HG03135 (cell line): ENCODE measurements at regions not wholly inside any gene's neighbourhood (a gene's known extent, or its start where the extent isn't known, plus 50 kb on each side); places are given as distances from the start of the nearest gene placed in this dataset.
"Not testable (repeated sequence)": the region's sequence is repeated elsewhere in the genome, so short reads cannot be mapped to it uniquely, and the experiment has no call there.

Source experiments
- ATAC-seq: cut with Tn5 transposase; IDR thresholded peaks from one replicate; pipeline ENCODE4 v1.9.1; 2021; ENCODE audit warnings: mild to moderate bottlenecking, moderate library complexity; ENCODE audit not compliant: unreplicated experiment

- ATAC-seq: no peak
Observed at GRCh38 chr2:122263746-122264145, 508.3 kb downstream of the TSN start.

DNA sequence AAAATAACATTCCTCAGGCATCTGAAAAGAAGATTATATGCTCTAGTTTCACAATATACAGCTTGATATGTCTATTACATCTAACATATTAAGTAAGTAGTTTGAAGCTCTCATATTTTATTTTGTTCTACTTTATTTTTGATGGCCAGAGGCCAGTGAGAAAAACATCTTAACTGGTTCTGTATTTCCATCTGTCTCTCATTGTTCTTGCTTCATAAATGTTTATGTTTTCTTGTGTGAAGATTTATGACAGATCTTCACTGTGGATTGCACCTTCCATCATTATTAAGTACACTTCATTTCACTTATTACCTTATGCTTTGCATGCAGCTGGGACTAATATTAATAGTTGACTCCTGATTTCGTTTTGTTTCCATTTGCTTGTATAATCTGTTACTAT, 511.2 kb downstream of the TSN start:
- ATAC-seq: no peak

- no peak for ATAC-seq
Observed at GRCh38 chr2:122267947-122268346, 512.5 kb downstream of the TSN start.

DNA sequence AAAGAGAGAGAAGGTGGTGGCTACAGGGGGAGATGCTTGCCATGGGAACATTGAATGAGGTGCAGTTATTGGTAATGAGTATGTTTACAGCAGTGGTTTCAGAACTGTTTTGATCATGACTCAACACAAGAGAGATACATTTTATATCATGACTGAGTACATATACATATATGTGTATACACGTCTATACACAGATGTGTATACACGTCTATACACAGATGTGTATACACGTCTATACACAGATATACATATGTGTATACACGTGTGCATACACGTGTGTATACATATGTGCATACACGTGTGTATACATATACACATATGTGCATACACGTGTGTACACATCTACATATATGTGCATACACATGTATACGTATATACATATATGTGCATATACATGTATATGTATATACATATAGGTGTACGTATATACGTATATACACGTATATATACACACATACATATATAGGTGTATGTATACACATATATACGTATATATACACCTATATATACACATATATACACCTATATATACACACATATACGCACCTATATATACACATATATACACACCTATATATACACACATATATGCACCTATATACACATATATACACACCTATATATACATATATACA, 518.5 kb downstream of the TSN start:
- ATAC-seq: no peak

DNA sequence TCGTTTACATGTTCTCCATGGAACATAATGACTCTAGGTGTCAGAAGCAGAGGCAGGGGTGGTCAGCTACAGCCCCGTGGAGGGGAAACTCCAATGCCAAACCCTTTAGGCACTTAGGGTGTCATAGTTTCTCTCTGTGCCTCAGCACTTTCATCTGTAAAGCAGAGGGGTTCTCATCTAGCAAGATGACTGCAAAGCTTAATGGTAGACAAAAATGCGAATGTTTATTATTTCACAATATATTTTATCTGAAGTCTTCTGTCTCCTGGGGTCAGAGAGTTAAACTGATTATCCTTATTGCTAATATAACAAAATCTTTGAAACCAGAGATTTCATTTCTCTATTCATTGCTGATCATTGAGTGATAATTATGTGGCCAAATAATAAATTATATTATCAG, 522.5 kb downstream of the TSN start:
- ATAC-seq: no peak

DNA sequence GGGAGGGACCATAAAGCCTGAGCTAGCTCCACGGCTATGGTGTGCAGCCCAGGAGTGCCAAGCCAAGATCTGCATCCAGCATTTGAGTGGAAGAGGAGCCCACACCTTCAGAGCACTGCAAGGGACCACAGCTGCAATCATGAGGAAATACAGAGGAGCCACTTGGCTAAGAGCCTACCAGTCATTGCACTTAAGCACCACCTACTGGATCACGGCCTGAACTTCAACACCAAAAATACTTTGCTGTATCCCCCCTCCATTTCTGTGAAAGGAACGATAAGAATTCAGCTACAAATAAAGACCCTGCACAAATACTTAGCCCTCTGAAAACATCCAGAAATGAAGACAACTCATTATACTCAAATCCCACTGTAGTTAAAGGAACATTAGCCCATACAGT, 545.3 kb downstream of the TSN start:
- ATAC-seq: no peak

DNA sequence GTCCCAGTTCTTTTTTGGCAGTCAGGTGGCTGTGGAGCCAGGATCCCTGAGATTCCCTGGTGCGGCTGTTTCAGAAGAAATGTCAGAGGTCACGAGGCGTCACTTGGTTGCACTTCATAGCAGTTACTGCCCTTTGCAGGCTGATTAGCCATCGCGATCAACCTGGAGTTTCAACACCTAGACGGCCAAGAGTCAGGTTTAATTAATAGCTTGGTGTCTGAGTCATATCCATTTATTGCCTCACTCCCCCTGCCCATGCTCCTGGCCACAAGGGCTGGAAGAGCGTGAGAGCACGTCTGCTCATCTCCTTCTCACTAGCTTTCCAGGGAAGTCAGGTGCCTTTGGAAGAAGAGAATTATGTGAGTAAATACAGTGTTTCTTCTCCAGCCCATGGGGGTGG, 552.3 kb downstream of the TSN start:
- ATAC-seq: no peak

- ATAC-seq: no peak
Observed at GRCh38 chr2:122315306-122315705, 559.9 kb downstream of the TSN start.

GRCh38 chr2:122319539-122320132, 564.2 kb downstream of the TSN start:
- no peak for ATAC-seq

DNA sequence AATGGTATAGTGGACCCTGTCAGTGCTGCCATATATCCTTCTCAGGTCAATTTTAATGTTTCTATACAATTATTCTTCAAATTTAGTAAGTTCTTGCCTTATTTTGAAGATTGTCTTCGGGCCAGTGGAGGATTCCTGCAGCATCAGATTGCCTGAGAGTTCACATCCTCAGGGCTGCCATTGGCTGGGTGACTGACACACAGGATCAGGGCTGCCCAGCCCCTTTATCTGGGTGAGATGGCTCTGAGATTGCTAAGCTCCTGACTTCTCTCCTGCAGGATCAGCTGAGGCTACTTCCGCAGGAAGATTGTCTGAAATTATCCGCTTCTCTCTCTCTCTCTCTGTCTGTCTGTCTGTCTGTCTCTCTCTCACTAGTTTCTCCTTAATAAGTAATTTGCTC, 567.4 kb downstream of the TSN start:
- no peak for ATAC-seq

- no peak for ATAC-seq
Observed at GRCh38 chr2:122323927-122324326, 568.5 kb downstream of the TSN start.

DNA sequence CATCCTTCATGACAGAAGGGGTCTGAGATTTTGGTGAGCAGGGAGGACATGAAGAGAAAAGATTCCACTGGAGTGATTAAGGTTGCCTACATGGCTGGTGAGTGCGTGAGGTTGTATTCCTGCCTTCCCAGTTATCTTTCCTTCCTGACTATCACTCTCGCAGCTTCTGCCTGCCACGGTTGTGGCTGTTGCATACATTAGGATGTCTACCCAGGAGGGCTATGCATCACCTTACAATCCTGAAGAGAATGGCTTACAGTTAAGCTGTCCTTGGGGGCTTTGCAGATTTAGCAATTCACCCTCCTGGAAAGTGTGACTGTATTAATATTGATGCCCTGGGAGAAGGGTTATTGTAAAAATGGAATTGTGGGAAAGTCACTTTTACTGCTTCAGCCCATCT, 571.0 kb downstream of the TSN start:
- ATAC-seq: no peak

GRCh38 chr2:122328816-122329215, 573.4 kb downstream of the TSN start:
- no peak for ATAC-seq

- no peak for ATAC-seq
Observed at GRCh38 chr2:122329278-122329677, 573.8 kb downstream of the TSN start.

DNA sequence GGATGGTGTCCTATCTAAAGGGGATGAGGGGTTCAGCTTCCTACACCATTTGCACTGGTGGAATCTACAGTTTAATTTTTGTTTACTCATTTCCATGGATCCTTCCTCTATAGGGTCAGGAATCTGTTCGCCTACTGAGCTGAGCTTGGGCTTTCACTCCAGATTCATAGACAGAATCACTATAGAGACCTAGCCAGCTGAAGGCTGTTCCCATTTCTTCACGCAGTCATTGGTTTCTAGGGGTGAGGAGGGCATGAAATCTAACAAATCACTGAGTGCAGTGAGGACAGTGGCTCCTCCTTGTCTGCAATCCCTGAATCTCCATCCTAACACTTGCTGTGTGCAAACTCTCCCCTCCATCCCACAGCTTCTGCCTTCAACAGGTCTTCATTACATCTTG, 578.5 kb downstream of the TSN start:
- no peak for ATAC-seq

GRCh38 chr2:122338000-122338399, 582.5 kb downstream of the TSN start:
- ATAC-seq: no peak

- peak; percentile 91 for ATAC-seq
Observed at GRCh38 chr2:122340246-122340645, 584.8 kb downstream of the TSN start.

DNA sequence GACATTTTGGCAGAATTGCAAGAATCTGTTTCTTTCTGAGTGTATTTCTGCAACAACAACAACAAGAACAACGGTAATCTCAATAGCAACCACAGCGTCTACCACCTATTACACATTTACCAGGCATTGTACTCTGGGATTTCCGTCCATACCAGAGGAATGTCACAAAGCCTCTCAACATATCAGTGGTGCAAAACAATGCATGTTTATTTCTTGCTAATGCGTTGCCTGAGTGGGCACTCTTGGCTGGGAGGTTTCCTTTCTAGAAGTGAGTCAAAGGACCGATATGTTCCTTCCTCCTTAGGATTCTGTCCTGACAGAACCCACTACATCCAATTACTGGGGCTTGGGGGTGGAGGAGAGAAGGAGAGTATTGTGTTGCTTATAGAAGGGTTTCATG, 585.6 kb downstream of the TSN start:
- ATAC-seq: no peak

DNA sequence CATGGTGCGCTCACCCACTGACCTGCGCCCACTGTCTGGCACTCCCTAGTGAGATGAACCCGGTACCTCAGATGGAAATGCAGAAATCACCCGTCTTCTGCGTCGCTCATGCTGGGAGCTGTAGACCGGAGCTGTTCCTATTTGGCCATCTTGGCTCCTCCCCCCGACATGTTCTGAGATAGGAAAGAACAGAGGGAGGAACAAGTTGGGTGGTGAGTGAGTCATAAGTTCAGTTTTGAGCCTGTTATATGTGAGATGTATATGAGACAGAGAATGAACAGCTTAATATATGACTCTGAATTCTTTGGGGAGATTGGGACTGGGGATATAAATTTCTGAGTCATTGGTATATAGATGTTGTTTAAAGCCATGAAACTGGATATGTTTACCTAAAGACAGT, 596.7 kb downstream of the TSN start:
- ATAC-seq: not testable (repeated sequence)

DNA sequence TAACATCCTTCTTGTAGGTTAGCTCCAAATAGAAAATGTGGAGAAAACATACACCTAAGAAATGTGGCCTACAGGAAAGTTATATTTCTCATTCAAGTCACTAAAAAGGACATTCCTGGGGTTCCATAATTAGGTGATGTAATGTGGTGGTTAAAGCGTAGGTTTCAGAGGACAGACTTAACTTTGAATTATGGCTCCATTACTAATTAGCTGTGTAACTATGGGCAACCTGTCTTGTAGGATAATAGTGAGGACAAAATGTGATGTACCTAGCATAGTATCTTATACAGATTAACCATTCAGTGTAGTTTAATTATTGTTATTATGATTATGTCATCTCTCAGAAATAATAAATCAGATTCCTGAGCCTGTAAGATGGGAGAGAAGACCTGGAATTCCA, 602.5 kb downstream of the TSN start:
- ATAC-seq: no peak

DNA sequence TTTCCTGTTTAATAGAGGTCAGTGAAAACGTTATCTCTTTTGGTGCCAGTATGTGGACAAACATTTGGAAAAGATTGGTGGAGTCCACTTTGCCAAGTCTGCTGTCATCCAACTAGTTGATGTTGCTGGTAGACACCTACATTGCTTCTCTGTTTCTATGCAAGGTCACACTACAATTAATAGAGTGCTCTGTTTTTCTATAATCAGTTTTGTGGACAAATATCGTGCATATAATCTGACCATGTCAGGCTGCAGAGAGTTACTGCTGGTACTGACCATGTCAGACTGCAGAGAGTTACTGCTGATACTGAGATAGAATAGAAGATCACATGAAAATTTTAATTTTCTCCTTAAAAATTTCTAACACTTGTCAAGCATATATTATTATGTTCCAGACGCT, 603.3 kb downstream of the TSN start:
- ATAC-seq: no peak

DNA sequence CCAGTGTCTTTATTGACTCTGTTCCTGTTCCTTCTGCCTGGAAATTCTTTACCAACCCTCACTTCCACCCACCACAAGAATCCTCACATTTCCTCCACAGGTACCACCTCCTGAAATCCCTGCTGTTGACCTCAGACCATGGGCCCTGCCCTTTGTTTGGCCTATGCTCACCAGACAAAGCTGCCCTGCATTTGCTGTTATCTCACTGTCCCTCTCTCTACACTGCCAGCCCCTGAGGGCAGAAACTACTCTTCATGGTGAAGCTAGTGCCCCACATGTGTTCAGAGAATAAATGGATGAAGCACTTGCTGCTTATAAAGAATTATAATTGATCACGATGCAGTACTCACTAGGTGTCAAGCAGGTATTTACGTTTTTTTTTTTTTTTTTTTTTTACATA, 608.4 kb downstream of the TSN start:
- no peak for ATAC-seq

DNA sequence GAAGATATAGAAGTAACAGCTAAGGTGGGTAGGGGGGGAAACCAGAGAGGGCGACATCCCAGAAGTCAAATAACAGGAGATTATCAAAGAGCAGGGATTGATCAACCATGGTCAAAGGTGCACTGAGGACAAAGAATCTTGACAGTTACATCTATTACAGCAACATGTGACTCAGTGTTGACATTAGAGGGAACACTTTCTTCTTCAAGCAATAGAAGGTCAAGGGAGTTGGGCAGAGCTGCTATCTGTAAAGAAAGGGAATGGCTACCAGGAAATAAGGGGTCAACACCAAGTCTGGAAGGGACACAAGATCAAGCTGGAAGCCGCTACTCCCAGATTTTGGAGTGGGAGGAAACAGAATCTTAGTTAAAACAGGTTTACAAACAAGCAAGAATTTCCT, 611.0 kb downstream of the TSN start:
- no peak for ATAC-seq
